Activated CD8-positive, alpha-beta T cell treated with anti-CD3 and anti-CD28 coated beads for 36 hours (primary cell): ENCODE measurements at regions not wholly inside any gene's neighbourhood (a gene's known extent, or its start where the extent isn't known, plus 50 kb on each side); places are given as distances from the start of the nearest gene placed in this dataset.

ENCODE experiments used
- ATAC-seq: fragments of 200-7000 bp; cut with Tn5 transposase; one replicate; pipeline ENCODE4 v1.10.0; 2021; ENCODE audit warnings: mild to moderate bottlenecking, moderate library complexity
- CTCF ChIA-PET: fragments of 350-600 bp; sonication (Branson Sonifier 250); formaldehyde crosslinking; loops from one replicate; lab custom pipeline; 2021; ENCODE audit warnings: antibody characterized with exemption; lab: Charles Lee
- POLR2A ChIA-PET: fragments of 350-600 bp; sonication (Branson Sonifier 250); formaldehyde crosslinking; loops from one replicate; lab custom pipeline; 2021; ENCODE audit warnings: antibody characterized with exemption; lab: Charles Lee
- DNase-seq: peaks from one replicate; pipeline ENCODE4 v3.0.0-alpha.2; 2020
- H3K27ac Mint-ChIP-seq: one replicate; pipeline ENCODE4 v1.8.0; 2021; ENCODE audit warnings: mild to moderate bottlenecking, mixed read lengths
- H3K27me3 Mint-ChIP-seq: one replicate; pipeline ENCODE4 v1.8.0; 2021; ENCODE audit warnings: mixed read lengths
- H3K36me3 Mint-ChIP-seq: one replicate; pipeline ENCODE4 v1.8.0; 2021; ENCODE audit warnings: low read depth, mixed read lengths
- H3K4me1 Mint-ChIP-seq: one replicate; pipeline ENCODE4 v1.8.0; 2021; ENCODE audit warnings: low read depth, mixed read lengths
- H3K4me3 Mint-ChIP-seq: one replicate; pipeline ENCODE4 v1.8.0; 2021; ENCODE audit warnings: mild to moderate bottlenecking, moderate library complexity, mixed read lengths
- H3K9me3 Mint-ChIP-seq: one replicate; pipeline ENCODE4 v1.8.0; 2021; ENCODE audit warnings: mixed read lengths
- CTCF ChIP-seq: fragments of 200-600 bp; IDR thresholded peaks from one replicate; pipeline ENCODE4 v1.8.0; 2022; ENCODE audit warnings: antibody characterized with exemption, mild to moderate bottlenecking
- intact Hi-C: fragments of 100-400 bp; cut with micrococcal nuclease; formaldehyde crosslinking; loops from one replicate; pipeline ENCODE4 v1.10.0; 2022

DNA sequence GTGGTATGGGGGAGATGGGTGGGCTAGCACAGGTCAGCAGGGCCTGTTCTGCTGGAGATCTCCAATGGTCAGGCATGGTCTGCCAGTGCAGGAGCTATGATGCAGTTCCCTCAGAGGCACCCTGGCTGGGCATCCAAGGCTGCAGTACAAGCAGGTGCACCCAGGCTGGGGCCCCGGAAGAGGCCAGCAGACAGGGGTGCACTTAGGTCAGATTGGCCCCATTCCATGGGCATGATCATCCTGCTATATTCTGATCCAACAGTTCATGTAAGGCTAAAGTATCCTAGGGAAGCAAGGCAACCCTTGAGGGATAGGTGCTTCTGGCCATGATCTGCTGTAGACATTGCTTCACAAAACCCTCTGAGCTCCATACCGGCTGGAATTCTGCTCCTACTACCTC, 53.5 kb downstream of the STRIT1 start:
- ATAC-seq: no peak
- POLR2A ChIA-PET: no interaction called here

DNA sequence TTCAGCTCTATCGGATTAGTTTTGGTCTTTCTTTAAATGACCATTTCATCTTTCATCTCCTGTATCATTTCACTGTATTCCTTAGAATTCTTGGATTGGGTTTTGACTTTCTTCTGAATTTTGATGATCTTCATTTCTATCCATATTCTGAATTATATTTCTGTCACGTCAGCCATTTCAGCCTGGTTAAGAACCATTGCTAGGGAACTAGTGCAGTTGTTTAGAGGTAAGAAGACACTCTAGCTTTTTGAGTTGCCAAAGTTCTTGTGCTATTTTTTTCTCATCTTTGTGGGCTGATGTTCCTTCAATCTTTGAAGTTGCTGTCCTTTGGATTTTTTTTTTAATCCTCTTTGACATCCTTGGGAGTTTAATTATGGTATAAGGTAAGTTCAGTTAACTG, 54.6 kb downstream of the STRIT1 start:
- no peaks in the 10 kb centered on the region for H3K4me1 Mint-ChIP-seq
- no peak for DNase-seq
- peaks cover 3% of the 10 kb centered on the region for H3K27me3 Mint-ChIP-seq
- TF ChIP-seq CTCF: no peak
- ATAC-seq: no peak
- H3K9me3 Mint-ChIP-seq: no peaks in the 10 kb centered on the region
- H3K36me3 Mint-ChIP-seq: no peaks in the 10 kb centered on the region
- POLR2A ChIA-PET: no interaction called here
- H3K4me3 Mint-ChIP-seq: no peak overlapping the region
- H3K27ac Mint-ChIP-seq: no peak overlapping the region
- intact Hi-C loops: no loop called here
- CTCF ChIA-PET: interaction anchor here (0.9 kb wide), 1 partner anchor 516 kb away, joined by 3 read pairs; no protein-coding TSS in a partner anchor

More for the DNA sequence above, 53.5 kb downstream of the STRIT1 start:
- H3K27ac Mint-ChIP-seq: no peak overlapping the region
- CTCF ChIA-PET: no interaction called here
- H3K36me3 Mint-ChIP-seq: no peaks in the 10 kb centered on the region
- no peaks in the 10 kb centered on the region for H3K4me1 Mint-ChIP-seq
- intact Hi-C loops: no loop called here
- H3K4me3 Mint-ChIP-seq: no peak overlapping the region
- H3K27me3 Mint-ChIP-seq: peaks cover 3% of the 10 kb centered on the region
- H3K9me3 Mint-ChIP-seq: no peaks in the 10 kb centered on the region
- no peak for DNase-seq
- TF ChIP-seq CTCF: no peak

DNA sequence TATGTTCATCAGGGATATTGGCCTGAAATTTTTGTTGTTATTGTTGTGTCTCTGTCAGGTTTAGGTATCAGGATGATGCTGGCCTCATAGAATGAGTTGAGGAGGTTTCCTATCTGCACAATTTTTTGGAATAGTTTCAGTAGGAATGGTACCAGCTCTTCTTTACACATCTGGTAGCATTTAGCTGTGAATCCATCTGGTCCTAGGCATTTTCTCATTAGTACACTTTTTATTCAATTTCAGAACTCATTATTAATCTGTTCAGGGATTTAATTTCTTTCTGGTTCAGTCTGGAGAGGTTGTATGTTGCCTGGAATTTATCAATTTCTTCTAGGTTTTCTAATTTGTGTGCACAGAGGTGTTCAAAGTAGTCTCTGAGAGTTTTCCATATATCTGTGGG, 57.0 kb downstream of the STRIT1 start:
- ChIA-PET POLR2A (no interaction called here), CTCF (no interaction called here)
- Mint-ChIP-seq H3K27me3 (peaks cover 3% of the 10 kb centered on the region), H3K9me3 (no peaks in the 10 kb centered on the region), H3K4me1 (no peaks in the 10 kb centered on the region), H3K36me3 (no peaks in the 10 kb centered on the region), H3K4me3 (no peak overlapping the region), H3K27ac (no peak overlapping the region)
- intact Hi-C loops: no loop called here
- no peak for TF ChIP-seq CTCF
- no peak for ATAC-seq
- no peak for DNase-seq
